Stimulated activated CD4-positive, alpha-beta T cell treated with anti-CD3 and anti-CD28 coated beads, Interleukin-1b, Interleukin-23, amount 100 ng/mL, for 48 hours (primary cell): ENCODE measurements at regions not wholly inside any gene's neighbourhood (a gene's known extent, or its start where the extent isn't known, plus 50 kb on each side); places are given as distances from the start of the nearest gene placed in this dataset.
"Not testable (repeated sequence)": the region's sequence is repeated elsewhere in the genome, so short reads cannot be mapped to it uniquely, and the experiment has no call there.

ENCODE experiments used
- DNase-seq: peaks from one replicate; pipeline ENCODE4 v3.0.0-alpha.2; 2020

- no peak for DNase-seq
Measured at GRCh38 chr2:160550048-160550447, 56.4 kb upstream of the RBMS1 start.

- no peak for DNase-seq
Measured at GRCh38 chr2:160551259-160551658, 57.7 kb upstream of the RBMS1 start.

GRCh38 chr2:160555420-160556071 is 61.9 kb upstream of the RBMS1 start:
- peak; percentile 4 for DNase-seq

GRCh38 chr2:160557903-160558302 is 64.3 kb upstream of the RBMS1 start:
- no peak for DNase-seq

GRCh38 chr2:160558531-160558930 is 64.9 kb upstream of the RBMS1 start:
- DNase-seq = no peak

- no peak for DNase-seq
Measured at GRCh38 chr2:160561551-160562295, 68.1 kb upstream of the RBMS1 start.

- DNase-seq = no peak
Measured at GRCh38 chr2:160562730-160563129, 69.1 kb upstream of the RBMS1 start.

- DNase-seq = no peak
Measured at GRCh38 chr2:160564591-160564990, 71.0 kb upstream of the RBMS1 start.

GRCh38 chr2:160565099-160565845 is 71.7 kb upstream of the RBMS1 start:
- DNase-seq = no peak

GRCh38 chr2:160566717-160567116 is 73.1 kb upstream of the RBMS1 start:
- DNase-seq = no peak

GRCh38 chr2:160568856-160569255 is 75.2 kb upstream of the RBMS1 start:
- no peak for DNase-seq

- DNase-seq = no peak
Measured at GRCh38 chr2:160570376-160570775, 76.8 kb upstream of the RBMS1 start.

- no peak for DNase-seq
Measured at GRCh38 chr2:160574468-160575140, 81.0 kb upstream of the RBMS1 start.

GRCh38 chr2:160575368-160575767 is 81.8 kb upstream of the RBMS1 start:
- no peak for DNase-seq

- DNase-seq = no peak
Measured at GRCh38 chr2:160576054-160576499, 82.5 kb upstream of the RBMS1 start.

- not testable (repeated sequence) for DNase-seq
Measured at GRCh38 chr2:160577081-160577480, 83.5 kb upstream of the RBMS1 start.

GRCh38 chr2:160581035-160581434 is 87.4 kb upstream of the RBMS1 start:
- DNase-seq = no peak

- no peak for DNase-seq
Measured at GRCh38 chr2:160581448-160581847, 87.8 kb upstream of the RBMS1 start.

- DNase-seq = no peak
Measured at GRCh38 chr2:160582081-160582480, 88.5 kb upstream of the RBMS1 start.

GRCh38 chr2:160582490-160583145 is 89.0 kb upstream of the RBMS1 start:
- DNase-seq = no peak

GRCh38 chr2:160583146-160583535 is 89.5 kb upstream of the RBMS1 start:
- no peak for DNase-seq

- DNase-seq = no peak
Measured at GRCh38 chr2:160583813-160584537, 90.4 kb upstream of the RBMS1 start.
